NCI-H1092 (cell line): ENCODE measurements at regions not wholly inside any gene's neighbourhood (a gene's known extent, or its start where the extent isn't known, plus 50 kb on each side); places are given as distances from the start of the nearest gene placed in this dataset.
"Not testable (repeated sequence)": the region's sequence is repeated elsewhere in the genome, so short reads cannot be mapped to it uniquely, and the experiment has no call there.

Experiments
- DNase-seq: peaks from one replicate; lab custom pipeline; 2025; lab: John Stamatoyannopoulos, UW

GRCh38 chrX:23061116-23061515, 61.4 kb downstream of the DDX53 start:
- no peak for DNase-seq

GRCh38 chrX:23062359-23062758, 62.6 kb downstream of the DDX53 start:
- no peak for DNase-seq

GRCh38 chrX:23066588-23067281, 67.0 kb downstream of the DDX53 start:
- no peak for DNase-seq

GRCh38 chrX:23075461-23075860, 75.7 kb downstream of the DDX53 start:
- not testable (repeated sequence) for DNase-seq

GRCh38 chrX:23079347-23079746, 79.6 kb downstream of the DDX53 start:
- no peak for DNase-seq

- DNase-seq: no peak
These were observed 101.1 kb downstream of the DDX53 start for GRCh38 chrX:23100826-23101225.

GRCh38 chrX:23103546-23103945, 103.8 kb downstream of the DDX53 start:
- DNase-seq: no peak

- no peak for DNase-seq
These were observed 114.5 kb downstream of the DDX53 start for GRCh38 chrX:23114241-23114640.

- DNase-seq: no peak
These were observed 115.9 kb downstream of the DDX53 start for GRCh38 chrX:23115651-23116050.

GRCh38 chrX:23118163-23118562, 118.4 kb downstream of the DDX53 start:
- DNase-seq: no peak

GRCh38 chrX:23118890-23119527, 119.2 kb downstream of the DDX53 start:
- peak; percentile 16 for DNase-seq

GRCh38 chrX:23127586-23127985, 127.8 kb downstream of the DDX53 start:
- DNase-seq: peak; percentile 71

GRCh38 chrX:23133551-23133950, 133.8 kb downstream of the DDX53 start:
- DNase-seq: no peak

- no peak for DNase-seq
These were observed 134.4 kb downstream of the DDX53 start for GRCh38 chrX:23134136-23134535.

- DNase-seq: no peak
These were observed 137.1 kb downstream of the DDX53 start for GRCh38 chrX:23136816-23137215.

- no peak for DNase-seq
These were observed 166.4 kb upstream of the PTCHD1 start for GRCh38 chrX:23168291-23168690.

- DNase-seq: no peak
These were observed 148.7 kb upstream of the PTCHD1 start for GRCh38 chrX:23185951-23186350.

GRCh38 chrX:23187819-23188218, 146.8 kb upstream of the PTCHD1 start:
- no peak for DNase-seq

- no peak for DNase-seq
These were observed 139.6 kb upstream of the PTCHD1 start for GRCh38 chrX:23194885-23195554.

- no peak for DNase-seq
These were observed 138.9 kb upstream of the PTCHD1 start for GRCh38 chrX:23195761-23196160.

GRCh38 chrX:23201706-23202105, 132.9 kb upstream of the PTCHD1 start:
- no peak for DNase-seq

GRCh38 chrX:23202326-23202725, 132.3 kb upstream of the PTCHD1 start:
- DNase-seq: no peak

- no peak for DNase-seq
These were observed 111.5 kb upstream of the PTCHD1 start for GRCh38 chrX:23223169-23223568.
